ENCODE measurements at regions not wholly inside any gene's neighbourhood (a gene's known extent, or its start where the extent isn't known, plus 50 kb on each side); places are given as distances from the start of the nearest gene placed in this dataset.

GRCh38 chr6:91383207-91383606 lies 796.3 kb upstream of the MAP3K7 start:
- Histone ChIP-seq H3K36me3 (ENCODE audit: insufficient read depth, low read length, poor library complexity, severe bottlenecking) (no peaks in the 10 kb centered on the region), H3K9me3 (ENCODE audit: low read depth, low read length, poor library complexity, severe bottlenecking) (no peaks in the 10 kb centered on the region), H3K27ac (ENCODE audit: low read depth, low read length, poor library complexity, severe bottlenecking) (no peak overlapping the region), H3K27me3 (replicated peaks; ENCODE audit: insufficient read depth, low read depth, low read length, poor library complexity) (no peaks in the 10 kb centered on the region), H3K4me3 (ENCODE audit: low read depth, low read length, poor library complexity, severe bottlenecking) (no peak overlapping the region), H3K4me1 (ENCODE audit: insufficient read depth, low read length, poor library complexity, severe bottlenecking) (no peaks in the 10 kb centered on the region)
- CTCF ChIA-PET = no interaction called here
- DNase-seq (ENCODE audit: low spot score) = no peak
- no TSS peak for BruUV-seq (replicated peaks)
- intact Hi-C loops (cut with micrococcal nuclease; ENCODE audit: unreplicated experiment) = no loop called here
- TF ChIP-seq, protein P1, sequence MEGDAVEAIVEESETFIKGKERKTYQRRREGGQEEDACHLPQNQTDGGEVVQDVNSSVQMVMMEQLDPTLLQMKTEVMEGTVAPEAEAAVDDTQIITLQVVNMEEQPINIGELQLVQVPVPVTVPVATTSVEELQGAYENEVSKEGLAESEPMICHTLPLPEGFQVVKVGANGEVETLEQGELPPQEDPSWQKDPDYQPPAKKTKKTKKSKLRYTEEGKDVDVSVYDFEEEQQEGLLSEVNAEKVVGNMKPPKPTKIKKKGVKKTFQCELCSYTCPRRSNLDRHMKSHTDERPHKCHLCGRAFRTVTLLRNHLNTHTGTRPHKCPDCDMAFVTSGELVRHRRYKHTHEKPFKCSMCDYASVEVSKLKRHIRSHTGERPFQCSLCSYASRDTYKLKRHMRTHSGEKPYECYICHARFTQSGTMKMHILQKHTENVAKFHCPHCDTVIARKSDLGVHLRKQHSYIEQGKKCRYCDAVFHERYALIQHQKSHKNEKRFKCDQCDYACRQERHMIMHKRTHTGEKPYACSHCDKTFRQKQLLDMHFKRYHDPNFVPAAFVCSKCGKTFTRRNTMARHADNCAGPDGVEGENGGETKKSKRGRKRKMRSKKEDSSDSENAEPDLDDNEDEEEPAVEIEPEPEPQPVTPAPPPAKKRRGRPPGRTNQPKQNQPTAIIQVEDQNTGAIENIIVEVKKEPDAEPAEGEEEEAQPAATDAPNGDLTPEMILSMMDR (conservative IDR thresholded peaks at IDR 0.05; ENCODE audit: low read depth, low read length) = no peak
- TF ChIP-seq EZH2 (IDR thresholded peaks at IDR 0.05; ENCODE audit: borderline replicate concordance, low read depth, low read length, poor library complexity, severe bottlenecking) = no peak
- POLR2A ChIA-PET (ENCODE audit: low non-redundant PET) = no interaction called here

- H3K36me3 ChIP-seq (ENCODE audit: insufficient read depth, low read length, poor library complexity, severe bottlenecking) = no peaks in the 10 kb centered on the region
- no peaks in the 10 kb centered on the region for H3K27me3 ChIP-seq (replicated peaks; ENCODE audit: insufficient read depth, low read depth, low read length, poor library complexity)
- ChIA-PET POLR2A (ENCODE audit: low non-redundant PET) (no interaction called here), CTCF (no interaction called here)
- BruUV-seq (replicated peaks) = no TSS peak
- intact Hi-C loops (cut with micrococcal nuclease; ENCODE audit: unreplicated experiment) = no loop called here
- H3K9me3 ChIP-seq (ENCODE audit: low read depth, low read length, poor library complexity, severe bottlenecking) = no peaks in the 10 kb centered on the region
- H3K27ac ChIP-seq (ENCODE audit: low read depth, low read length, poor library complexity, severe bottlenecking) = no peak overlapping the region
- no peak overlapping the region for H3K4me3 ChIP-seq (ENCODE audit: low read depth, low read length, poor library complexity, severe bottlenecking)
- no peaks in the 10 kb centered on the region for H3K4me1 ChIP-seq (ENCODE audit: insufficient read depth, low read length, poor library complexity, severe bottlenecking)
- peak; percentile 4 for DNase-seq (ENCODE audit: low spot score)
- TF ChIP-seq, protein P1 (conservative IDR thresholded peaks at IDR 0.05; ENCODE audit: low read depth, low read length) = no peak
- TF ChIP-seq EZH2 (IDR thresholded peaks at IDR 0.05; ENCODE audit: borderline replicate concordance, low read depth, low read length, poor library complexity, severe bottlenecking) = no peak
Measured at GRCh38 chr6:91376686-91377085, 789.8 kb upstream of the MAP3K7 start.

GRCh38 chr6:91366781-91367180 lies 779.9 kb upstream of the MAP3K7 start:
- ChIA-PET CTCF (no interaction called here), POLR2A (ENCODE audit: low non-redundant PET) (no interaction called here)
- no peak overlapping the region for H3K27ac ChIP-seq (ENCODE audit: low read depth, low read length, poor library complexity, severe bottlenecking)
- no peaks in the 10 kb centered on the region for H3K27me3 ChIP-seq (replicated peaks; ENCODE audit: insufficient read depth, low read depth, low read length, poor library complexity)
- BruUV-seq (replicated peaks) = no TSS peak
- no peak for TF ChIP-seq EZH2 (IDR thresholded peaks at IDR 0.05; ENCODE audit: borderline replicate concordance, low read depth, low read length, poor library complexity, severe bottlenecking)
- TF ChIP-seq, protein P1 (conservative IDR thresholded peaks at IDR 0.05; ENCODE audit: low read depth, low read length) = no peak
- H3K9me3 ChIP-seq (ENCODE audit: low read depth, low read length, poor library complexity, severe bottlenecking) = no peaks in the 10 kb centered on the region
- intact Hi-C loops (cut with micrococcal nuclease; ENCODE audit: unreplicated experiment) = no loop called here
- no peak for DNase-seq (ENCODE audit: low spot score)
- H3K4me3 ChIP-seq (ENCODE audit: low read depth, low read length, poor library complexity, severe bottlenecking) = no peak overlapping the region
- no peaks in the 10 kb centered on the region for H3K4me1 ChIP-seq (ENCODE audit: insufficient read depth, low read length, poor library complexity, severe bottlenecking)
- no peaks in the 10 kb centered on the region for H3K36me3 ChIP-seq (ENCODE audit: insufficient read depth, low read length, poor library complexity, severe bottlenecking)

Data from A673 (cell line).